Prostate gland (tissue), 2 donors: ENCODE measurements at regions not wholly inside any gene's neighbourhood (a gene's known extent, or its start where the extent isn't known, plus 50 kb on each side); places are given as distances from the start of the nearest gene placed in this dataset.

ENCODE experiments used
- DNase-seq: peaks from one replicate; pipeline ENCODE4 v3.0.0-alpha.2; 2019; ENCODE audit warnings: low spot score
- H3K27ac ChIP-seq, 2 donors: fragments of 200-600 bp; sonication (generic); 2 replicates each; pipeline ENCODE4 v1.5.1; 2017 to 2019
- H3K27me3 ChIP-seq: fragments of 200-600 bp; sonication (generic); replicated peaks from 2 replicates; pipeline ENCODE4 v1.5.1; 2019; ENCODE audit not compliant: insufficient read depth
- H3K36me3 ChIP-seq, 2 donors: fragments of 200-600 bp; sonication (generic); 1 replicate in 1 of 2; 2 replicates in 1 of 2; pipeline versions ENCODE4 v1.5.1 to v1.8.1; 2017 to 2019
- H3K4me1 ChIP-seq: fragments of 200-600 bp; sonication (generic); replicated peaks from 2 replicates; pipeline ENCODE4 v1.5.1; 2019
- H3K4me3 ChIP-seq, 2 donors: fragments of 200-600 bp; sonication (generic); 2 replicates each; pipeline ENCODE4 v1.5.1; 2017 to 2019
- H3K9me3 ChIP-seq: fragments of 200-600 bp; sonication (generic); 2 replicates; pipeline ENCODE4 v1.5.1; 2017
- CTCF ChIP-seq, 4 experiments: fragments of 200-600 bp in 2 of 4; fragments of 450-650 bp in 2 of 4; sonication (generic) in 2 of 4; IDR thresholded peaks; 1 replicate in 3 of 4; 2 replicates in 1 of 4; pipeline ENCODE4 v1.5.1; 2016 to 2019; ENCODE audit warnings: antibody characterized with exemption in 4 of 4, mild to moderate bottlenecking in 2 of 4, moderate library complexity in 2 of 4
- POLR2A ChIP-seq: fragments of 450-650 bp; IDR thresholded peaks from one replicate; pipeline ENCODE4 v1.6.1; 2016; ENCODE audit warnings: antibody characterized with exemption, mild to moderate bottlenecking
- POLR2AphosphoS5 ChIP-seq: sonication (generic); formaldehyde crosslinking; IDR thresholded peaks from one replicate; pipeline ENCODE4 v1.6.1; 2017; ENCODE audit warnings: antibody characterized with exemption
- WGBS: methylation state at CpG from one replicate; pipeline ENCODE4 v1.1.5; 2018; 5-methylcytosine and 5-hydroxymethylcytosine counted together
- intact Hi-C: fragments of 100-400 bp; cut with DNase I; formaldehyde crosslinking; loops from one replicate; pipeline ENCODE4 v1.14.2; 2022

GRCh38 chr7:35558841-35559240, 136.1 kb downstream of the HERPUD2 start:
- TF ChIP-seq POLR2A: no peak
- no peak for TF ChIP-seq CTCF (IDR thresholded peaks at IDR 0.05)
- no peak for TF ChIP-seq POLR2AphosphoS5
- Histone ChIP-seq H3K27ac (no peak overlapping the region), H3K27me3 (no peaks in the 10 kb centered on the region), H3K4me3 (no peak overlapping the region), H3K4me1 (no peaks in the 10 kb centered on the region), H3K9me3 (no peaks in the 10 kb centered on the region), H3K36me3 (no peaks in the 10 kb centered on the region)
- DNase-seq: no peak
- intact Hi-C loops: no loop called here
- WGBS: 96% methylated on average over 4 of the region's 4 CpGs

- H3K4me3 ChIP-seq: no peak overlapping the region
- DNase-seq: no peak
- H3K36me3 ChIP-seq: no peaks in the 10 kb centered on the region
- 59% methylated on average over 8 of the region's 8 CpGs for WGBS
- H3K9me3 ChIP-seq: no peaks in the 10 kb centered on the region
- intact Hi-C loops: no loop called here
- H3K27me3 ChIP-seq: no peaks in the 10 kb centered on the region
- no peak for TF ChIP-seq CTCF (IDR thresholded peaks at IDR 0.05)
- TF ChIP-seq POLR2AphosphoS5: no peak
- no peak for TF ChIP-seq POLR2A
- no peak overlapping the region for H3K27ac ChIP-seq
- no peaks in the 10 kb centered on the region for H3K4me1 ChIP-seq
Measured at GRCh38 chr7:35556515-35557471, 138.1 kb downstream of the HERPUD2 start.

GRCh38 chr7:35555934-35556333, 139.0 kb downstream of the HERPUD2 start:
- no peaks in the 10 kb centered on the region for H3K4me1 ChIP-seq
- H3K9me3 ChIP-seq: no peaks in the 10 kb centered on the region
- intact Hi-C loops: no loop called here
- WGBS: 66% methylated on average over 4 of the region's 4 CpGs
- no peak for TF ChIP-seq CTCF (IDR thresholded peaks at IDR 0.05)
- no peak overlapping the region for H3K4me3 ChIP-seq
- DNase-seq: no peak
- H3K27ac ChIP-seq: no peak overlapping the region
- no peaks in the 10 kb centered on the region for H3K27me3 ChIP-seq
- no peaks in the 10 kb centered on the region for H3K36me3 ChIP-seq

- whole genome bisulfite sequencing: 96% methylated on average over 5 of the region's 5 CpGs
- DNase-seq: no peak
Measured at GRCh38 chr7:35555386-35555785, 139.5 kb downstream of the HERPUD2 start.

More at GRCh38 chr7:35555386-35555785, 139.5 kb downstream of the HERPUD2 start:
- Histone ChIP-seq H3K36me3 (no peaks in the 10 kb centered on the region), H3K4me1 (no peaks in the 10 kb centered on the region), H3K4me3 (no peak overlapping the region), H3K9me3 (no peaks in the 10 kb centered on the region), H3K27ac (no peak overlapping the region), H3K27me3 (no peaks in the 10 kb centered on the region)
- intact Hi-C loops: no loop called here
- TF ChIP-seq POLR2AphosphoS5 (no peak), POLR2A (no peak), CTCF (IDR thresholded peaks at IDR 0.05) (no peak)
